DMS114 treated with DMSO at 0.1 percent for 48 hours (cell line): ENCODE measurements at regions not wholly inside any gene's neighbourhood (a gene's known extent, or its start where the extent isn't known, plus 50 kb on each side); places are given as distances from the start of the nearest gene placed in this dataset.

Experiments
- DNase-seq: peaks from one replicate; lab custom pipeline; 2025; ENCODE audit not compliant: unreplicated experiment; lab: John Stamatoyannopoulos, UW

DNA sequence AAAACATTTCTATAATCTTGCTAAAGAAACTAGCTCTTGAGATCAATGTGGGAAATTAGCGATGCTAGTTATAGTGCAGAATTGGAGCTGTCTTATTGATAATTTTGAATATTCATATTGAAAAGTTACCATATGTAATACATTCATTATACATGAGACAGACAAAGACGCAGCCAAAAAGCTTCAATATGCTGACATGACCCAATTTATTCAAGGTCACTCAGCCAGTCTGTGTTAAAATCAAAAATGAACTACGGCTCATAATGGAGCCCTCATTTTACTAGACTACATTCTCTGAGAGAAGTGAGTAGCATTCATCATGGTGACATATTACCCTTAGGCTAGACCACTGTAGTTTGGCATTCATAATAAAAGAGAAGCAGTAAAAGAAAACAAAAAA, 107.3 kb upstream of the GABRG2 start:
- no peak for DNase-seq

DNA sequence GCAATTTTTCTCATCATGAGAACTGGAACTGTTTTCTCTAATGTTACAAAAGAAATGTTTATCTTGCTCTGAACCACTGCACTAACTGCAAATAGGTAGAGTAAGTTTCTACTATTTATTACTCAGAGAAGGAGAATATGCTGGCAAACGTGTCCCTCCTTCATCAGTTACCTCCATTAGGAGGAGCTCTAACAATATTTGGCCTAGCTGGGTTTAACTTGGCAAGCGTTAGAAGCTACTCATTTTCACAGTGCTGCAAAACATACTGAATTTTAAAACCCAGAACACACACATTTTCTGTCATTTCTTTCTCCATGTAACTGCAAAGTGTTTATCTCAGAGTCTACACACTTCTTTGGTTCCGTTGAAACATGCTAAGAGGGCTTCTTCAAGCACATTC, 101.0 kb upstream of the GABRG2 start:
- peak; percentile 3 for DNase-seq

DNA sequence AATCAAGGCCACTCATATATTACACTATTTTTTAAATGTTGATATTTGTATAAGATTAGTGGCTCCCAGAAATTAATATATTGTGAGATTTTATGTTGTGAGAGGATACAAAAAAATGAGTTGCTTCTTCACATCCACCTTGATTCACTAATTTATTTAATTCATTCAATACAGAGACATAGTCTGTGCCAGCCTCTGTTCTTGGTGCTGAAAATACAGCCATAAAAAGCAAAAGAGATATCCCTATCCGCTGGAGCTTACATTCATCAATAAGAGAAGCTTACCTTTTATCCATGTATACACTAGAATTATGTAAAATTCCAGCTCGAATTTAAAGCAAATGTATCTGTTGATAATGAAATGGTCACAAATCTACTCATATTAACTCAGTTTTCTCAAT, 92.2 kb upstream of the GABRG2 start:
- DNase-seq: no peak

DNA sequence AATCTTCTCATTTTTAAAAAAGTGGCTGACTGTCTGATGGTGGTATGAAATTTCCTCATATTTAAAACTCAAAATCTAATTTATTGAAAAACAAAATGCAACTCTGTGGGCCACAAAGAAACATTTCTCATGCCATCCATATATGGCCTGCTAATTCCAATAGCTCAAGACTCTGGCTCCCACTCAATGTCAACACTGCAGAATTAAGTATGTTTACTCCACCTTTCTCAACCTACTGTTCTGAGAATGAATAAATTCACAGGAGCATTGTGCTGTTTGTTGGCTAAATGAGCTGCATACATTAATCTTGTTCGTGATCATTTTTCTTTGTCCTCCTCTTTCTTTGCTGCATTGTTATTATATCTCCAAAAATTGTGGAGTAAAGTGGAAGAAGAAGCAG, 79.5 kb upstream of the GABRG2 start:
- DNase-seq: no peak
